ENCODE measurements at regions not wholly inside any gene's neighbourhood (a gene's known extent, or its start where the extent isn't known, plus 50 kb on each side); places are given as distances from the start of the nearest gene placed in this dataset.

DNA sequence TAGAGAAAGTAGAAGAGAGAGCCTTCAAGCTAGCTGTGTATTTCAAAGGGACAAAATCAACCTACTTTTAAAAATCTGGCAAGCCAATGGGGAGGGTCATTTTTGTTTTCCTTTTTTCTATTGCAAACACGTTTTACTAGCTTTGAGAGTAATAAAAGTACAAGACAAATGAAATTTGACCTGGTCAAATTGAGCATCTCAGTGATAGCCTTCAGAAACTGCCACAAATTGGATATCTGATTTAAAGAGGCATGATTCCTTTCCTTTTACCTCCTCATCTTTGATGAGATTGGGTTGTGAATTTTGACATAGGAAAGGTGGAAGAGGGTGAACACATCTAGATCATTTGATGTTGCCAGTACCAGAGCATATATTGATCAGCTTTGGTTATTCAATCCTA lies 53.6 kb upstream of the RBMS3 start:
- TF ChIP-seq EP300 (IDR thresholded peaks at IDR 0.05; ENCODE audit: borderline replicate concordance), result no peak
- no peak for TF ChIP-seq YY1 (IDR thresholded peaks at IDR 0.05; ENCODE audit: low read depth)
- TF ChIP-seq CEBPB (IDR thresholded peaks at IDR 0.05), result no peak
- TF ChIP-seq, protein P1, sequence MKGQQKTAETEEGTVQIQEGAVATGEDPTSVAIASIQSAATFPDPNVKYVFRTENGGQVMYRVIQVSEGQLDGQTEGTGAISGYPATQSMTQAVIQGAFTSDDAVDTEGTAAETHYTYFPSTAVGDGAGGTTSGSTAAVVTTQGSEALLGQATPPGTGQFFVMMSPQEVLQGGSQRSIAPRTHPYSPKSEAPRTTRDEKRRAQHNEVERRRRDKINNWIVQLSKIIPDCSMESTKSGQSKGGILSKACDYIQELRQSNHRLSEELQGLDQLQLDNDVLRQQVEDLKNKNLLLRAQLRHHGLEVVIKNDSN (IDR thresholded peaks at IDR 0.05), result no peak
- no peak for TF ChIP-seq RAD21 (IDR thresholded peaks at IDR 0.05; ENCODE audit: low read depth)
- no peak for TF ChIP-seq TAF1 (IDR thresholded peaks at IDR 0.05; ENCODE audit: low read depth)
- TF ChIP-seq, protein P2, sequence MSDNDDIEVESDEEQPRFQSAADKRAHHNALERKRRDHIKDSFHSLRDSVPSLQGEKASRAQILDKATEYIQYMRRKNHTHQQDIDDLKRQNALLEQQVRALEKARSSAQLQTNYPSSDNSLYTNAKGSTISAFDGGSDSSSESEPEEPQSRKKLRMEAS (IDR thresholded peaks at IDR 0.05), result no peak
- TF ChIP-seq, protein P3, sequence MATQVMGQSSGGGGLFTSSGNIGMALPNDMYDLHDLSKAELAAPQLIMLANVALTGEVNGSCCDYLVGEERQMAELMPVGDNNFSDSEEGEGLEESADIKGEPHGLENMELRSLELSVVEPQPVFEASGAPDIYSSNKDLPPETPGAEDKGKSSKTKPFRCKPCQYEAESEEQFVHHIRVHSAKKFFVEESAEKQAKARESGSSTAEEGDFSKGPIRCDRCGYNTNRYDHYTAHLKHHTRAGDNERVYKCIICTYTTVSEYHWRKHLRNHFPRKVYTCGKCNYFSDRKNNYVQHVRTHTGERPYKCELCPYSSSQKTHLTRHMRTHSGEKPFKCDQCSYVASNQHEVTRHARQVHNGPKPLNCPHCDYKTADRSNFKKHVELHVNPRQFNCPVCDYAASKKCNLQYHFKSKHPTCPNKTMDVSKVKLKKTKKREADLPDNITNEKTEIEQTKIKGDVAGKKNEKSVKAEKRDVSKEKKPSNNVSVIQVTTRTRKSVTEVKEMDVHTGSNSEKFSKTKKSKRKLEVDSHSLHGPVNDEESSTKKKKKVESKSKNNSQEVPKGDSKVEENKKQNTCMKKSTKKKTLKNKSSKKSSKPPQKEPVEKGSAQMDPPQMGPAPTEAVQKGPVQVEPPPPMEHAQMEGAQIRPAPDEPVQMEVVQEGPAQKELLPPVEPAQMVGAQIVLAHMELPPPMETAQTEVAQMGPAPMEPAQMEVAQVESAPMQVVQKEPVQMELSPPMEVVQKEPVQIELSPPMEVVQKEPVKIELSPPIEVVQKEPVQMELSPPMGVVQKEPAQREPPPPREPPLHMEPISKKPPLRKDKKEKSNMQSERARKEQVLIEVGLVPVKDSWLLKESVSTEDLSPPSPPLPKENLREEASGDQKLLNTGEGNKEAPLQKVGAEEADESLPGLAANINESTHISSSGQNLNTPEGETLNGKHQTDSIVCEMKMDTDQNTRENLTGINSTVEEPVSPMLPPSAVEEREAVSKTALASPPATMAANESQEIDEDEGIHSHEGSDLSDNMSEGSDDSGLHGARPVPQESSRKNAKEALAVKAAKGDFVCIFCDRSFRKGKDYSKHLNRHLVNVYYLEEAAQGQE (IDR thresholded peaks at IDR 0.05; ENCODE audit: low read depth), result no peak
- no peak for TF ChIP-seq CREB1 (IDR thresholded peaks at IDR 0.05; ENCODE audit: low read depth)
- no peak for TF ChIP-seq EGR1 (IDR thresholded peaks at IDR 0.05)
- TF ChIP-seq TEAD4 (IDR thresholded peaks at IDR 0.05), result no peak
- no peak for TF ChIP-seq FOXM1 (IDR thresholded peaks at IDR 0.05; ENCODE audit: borderline replicate concordance, low read depth)
